Stimulated activated memory B cell treated with anti-CD40 and anti-IgM and Interleukin-4, amounts not matched to agents 10 μg/mL and 1 μg/mL and 100 μg/mL, for 72 hours (primary cell): ENCODE measurements at regions not wholly inside any gene's neighbourhood (a gene's known extent, or its start where the extent isn't known, plus 50 kb on each side); places are given as distances from the start of the nearest gene placed in this dataset.

ENCODE experiments used
- ATAC-seq: fragments of 150-1000 bp; cut with Tn5 transposase; 2 replicates; pipeline ENCODE4 v1.10.0; 2021
- H3K27ac Mint-ChIP-seq: one replicate; pipeline ENCODE4 v1.8.0; 2022; ENCODE audit warnings: mild to moderate bottlenecking, mixed read lengths
- H3K27me3 Mint-ChIP-seq: one replicate; pipeline ENCODE4 v1.8.0; 2022; ENCODE audit warnings: mixed read lengths
- H3K36me3 Mint-ChIP-seq: one replicate; pipeline ENCODE4 v1.8.0; 2022; ENCODE audit warnings: mixed read lengths
- H3K4me1 Mint-ChIP-seq: one replicate; pipeline ENCODE4 v1.8.0; 2022; ENCODE audit warnings: mixed read lengths
- H3K4me3 Mint-ChIP-seq: one replicate; pipeline ENCODE4 v1.8.0; 2022; ENCODE audit warnings: mild to moderate bottlenecking, moderate library complexity, mixed read lengths
- H3K9me3 Mint-ChIP-seq: one replicate; pipeline ENCODE4 v1.8.0; 2022; ENCODE audit warnings: mixed read lengths

DNA sequence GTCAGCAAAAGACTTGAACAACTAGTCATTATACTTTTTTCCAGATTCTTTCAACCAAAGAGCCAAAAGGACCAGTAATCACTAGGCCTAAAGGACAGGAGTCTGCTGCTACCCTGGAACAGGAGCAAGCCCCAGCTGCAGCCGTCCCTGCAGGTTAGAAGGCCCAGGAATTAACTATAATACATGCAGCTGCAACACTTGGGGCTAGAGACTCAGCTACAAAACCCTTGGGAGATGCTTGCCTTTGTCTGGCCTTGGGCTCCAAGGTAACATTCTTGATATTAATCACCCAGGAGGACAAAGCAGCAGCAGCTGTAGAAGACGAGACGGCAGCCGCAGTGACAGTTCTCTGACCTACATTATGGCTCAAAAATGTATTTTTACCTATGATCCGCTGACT is 841.2 kb upstream of the ADGRL4 start:
- Mint-ChIP-seq H3K4me1 (no peaks in the 10 kb centered on the region), H3K27ac (no peak overlapping the region)

DNA sequence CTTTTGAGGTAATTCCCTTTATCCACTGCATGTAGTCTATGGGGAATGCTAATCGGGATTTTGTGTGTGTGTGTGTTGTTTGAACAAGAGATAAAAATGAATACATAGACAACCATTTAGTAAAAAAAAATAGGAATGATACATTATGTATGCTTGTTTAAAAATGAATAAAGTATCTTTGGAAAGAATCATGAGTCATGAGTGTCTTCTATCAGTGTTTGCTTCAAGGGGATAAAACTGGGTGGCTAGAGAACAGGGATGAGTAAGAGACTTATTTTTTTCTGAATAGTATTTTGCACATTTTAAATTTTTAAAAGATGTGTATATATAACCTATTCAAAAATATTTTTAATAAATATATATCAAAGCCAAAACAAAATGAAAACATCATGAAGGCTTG is 839.4 kb upstream of the ADGRL4 start:
- ATAC-seq = no peak
- Mint-ChIP-seq H3K4me3 (no peak overlapping the region), H3K9me3 (no peaks in the 10 kb centered on the region)

More for the DNA sequence above, 841.2 kb upstream of the ADGRL4 start:
- Mint-ChIP-seq H3K36me3 (no peaks in the 10 kb centered on the region), H3K27me3 (no peaks in the 10 kb centered on the region), H3K4me3 (no peak overlapping the region), H3K9me3 (no peaks in the 10 kb centered on the region)
- ATAC-seq = peak; percentile 45

DNA sequence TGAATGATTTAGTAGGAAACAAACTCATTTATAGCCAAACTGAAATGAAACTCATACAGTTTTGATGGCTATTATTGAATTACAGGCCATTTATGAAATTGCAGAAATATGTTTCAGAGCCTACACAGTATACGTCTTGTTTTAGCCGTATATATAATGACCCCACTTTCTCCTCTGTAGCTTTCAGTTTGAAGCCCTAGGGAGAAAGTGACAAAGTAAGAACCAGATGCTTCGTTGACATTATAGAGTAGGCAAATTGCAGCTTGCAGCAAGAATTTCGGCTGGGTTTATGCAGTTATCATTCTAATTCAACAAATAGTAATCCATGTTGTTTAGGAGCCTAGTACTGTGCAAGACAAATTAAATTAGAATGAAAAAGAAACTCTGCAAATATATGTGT is 836.3 kb upstream of the ADGRL4 start:
- no peaks in the 10 kb centered on the region for H3K9me3 Mint-ChIP-seq
- no peaks in the 10 kb centered on the region for H3K27me3 Mint-ChIP-seq
- ATAC-seq = no peak
- no peaks in the 10 kb centered on the region for H3K36me3 Mint-ChIP-seq
- H3K4me1 Mint-ChIP-seq = no peaks in the 10 kb centered on the region
- H3K27ac Mint-ChIP-seq = no peak overlapping the region
- H3K4me3 Mint-ChIP-seq = no peak overlapping the region

More for the DNA sequence above, 839.4 kb upstream of the ADGRL4 start:
- H3K27ac Mint-ChIP-seq = no peak overlapping the region
- no peaks in the 10 kb centered on the region for H3K27me3 Mint-ChIP-seq
- no peaks in the 10 kb centered on the region for H3K36me3 Mint-ChIP-seq
- H3K4me1 Mint-ChIP-seq = no peaks in the 10 kb centered on the region

DNA sequence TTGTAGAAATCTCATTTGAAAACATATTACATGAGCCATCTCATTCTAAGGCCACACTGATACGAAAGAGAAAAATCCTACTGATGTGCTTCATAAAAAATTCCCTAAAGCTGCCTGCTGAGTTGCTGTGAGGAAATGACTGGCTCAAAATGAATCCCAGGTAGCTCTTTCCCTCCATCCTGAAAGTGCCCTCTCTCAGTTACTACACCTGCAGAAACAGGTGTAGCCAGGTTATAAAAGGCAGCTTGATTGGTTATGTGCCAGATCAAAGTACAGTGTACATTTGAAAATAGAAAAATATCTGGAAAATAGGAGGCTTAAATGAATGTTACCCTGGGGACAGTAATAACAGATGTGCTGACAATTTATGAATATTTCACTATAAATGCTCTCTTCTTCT is 833.4 kb upstream of the ADGRL4 start:
- Mint-ChIP-seq H3K9me3 (no peaks in the 10 kb centered on the region), H3K27me3 (no peaks in the 10 kb centered on the region), H3K36me3 (no peaks in the 10 kb centered on the region), H3K27ac (no peak overlapping the region), H3K4me1 (no peaks in the 10 kb centered on the region), H3K4me3 (no peak overlapping the region)
- ATAC-seq = no peak

DNA sequence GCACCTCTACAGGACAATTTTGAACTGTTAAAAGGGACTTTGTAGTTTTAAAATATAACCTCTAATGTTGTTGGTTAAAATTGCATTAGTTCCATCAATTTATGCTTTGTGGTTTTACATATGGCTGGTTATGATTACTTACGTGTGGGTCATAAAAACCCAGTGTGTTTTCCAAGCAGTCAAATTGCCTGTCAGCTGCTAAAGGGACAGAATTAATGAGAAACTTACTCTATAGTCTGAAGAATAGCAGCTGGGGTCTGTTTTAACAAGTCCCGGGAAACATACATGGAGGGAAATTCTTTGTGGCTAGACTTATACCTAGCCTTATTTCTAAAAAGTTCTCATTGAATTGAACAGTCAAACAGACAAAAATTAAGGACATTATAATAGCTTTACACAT is 820.9 kb upstream of the ADGRL4 start:
- no peak for ATAC-seq
- Mint-ChIP-seq H3K27ac (no peak overlapping the region), H3K36me3 (no peaks in the 10 kb centered on the region), H3K4me3 (no peak overlapping the region), H3K9me3 (no peaks in the 10 kb centered on the region), H3K4me1 (no peaks in the 10 kb centered on the region), H3K27me3 (no peaks in the 10 kb centered on the region)

DNA sequence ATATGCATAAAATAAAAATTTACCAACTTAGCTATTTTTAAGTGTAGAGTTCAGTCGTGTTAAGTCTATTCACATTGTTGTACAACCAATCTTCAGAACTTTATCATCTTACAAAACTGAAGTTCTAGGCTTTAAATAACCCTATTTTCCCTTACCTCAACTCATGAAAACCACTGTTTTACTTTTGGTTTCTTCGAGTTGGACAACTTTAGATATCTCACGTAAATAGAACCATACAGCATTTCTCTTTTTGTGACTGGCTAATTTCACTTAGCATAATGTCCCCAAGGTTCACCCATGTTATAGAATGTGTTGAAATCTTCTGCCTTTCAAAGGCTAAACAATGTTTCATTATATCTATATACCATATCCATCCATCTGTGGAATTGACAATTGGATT is 819.0 kb upstream of the ADGRL4 start:
- Mint-ChIP-seq H3K4me1 (no peaks in the 10 kb centered on the region), H3K9me3 (no peaks in the 10 kb centered on the region), H3K27me3 (no peaks in the 10 kb centered on the region), H3K36me3 (no peaks in the 10 kb centered on the region), H3K4me3 (no peak overlapping the region), H3K27ac (no peak overlapping the region)
- no peak for ATAC-seq

DNA sequence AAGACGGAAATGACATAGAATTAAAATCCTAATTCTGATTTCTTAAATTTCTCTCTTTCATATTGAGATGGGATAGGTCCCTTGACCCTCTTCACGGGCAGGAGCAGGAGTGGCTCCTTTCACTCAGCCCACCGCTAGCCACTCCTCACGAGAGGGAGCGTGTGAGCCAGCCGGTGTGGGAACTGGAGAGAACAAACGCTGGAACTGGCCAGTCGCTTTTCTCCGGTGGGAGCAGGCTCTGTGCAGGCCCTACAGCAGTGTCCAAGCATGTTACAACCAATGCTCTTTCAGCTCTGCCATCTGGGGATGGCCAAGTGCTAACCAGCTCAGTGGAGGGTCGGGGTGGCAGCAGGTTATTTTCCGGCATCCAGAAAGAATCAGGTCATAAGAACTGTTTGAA is 815.5 kb upstream of the ADGRL4 start:
- Mint-ChIP-seq H3K36me3 (no peaks in the 10 kb centered on the region), H3K4me3 (no peak overlapping the region), H3K9me3 (no peaks in the 10 kb centered on the region), H3K27ac (no peak overlapping the region), H3K27me3 (no peaks in the 10 kb centered on the region), H3K4me1 (no peaks in the 10 kb centered on the region)
- no peak for ATAC-seq

DNA sequence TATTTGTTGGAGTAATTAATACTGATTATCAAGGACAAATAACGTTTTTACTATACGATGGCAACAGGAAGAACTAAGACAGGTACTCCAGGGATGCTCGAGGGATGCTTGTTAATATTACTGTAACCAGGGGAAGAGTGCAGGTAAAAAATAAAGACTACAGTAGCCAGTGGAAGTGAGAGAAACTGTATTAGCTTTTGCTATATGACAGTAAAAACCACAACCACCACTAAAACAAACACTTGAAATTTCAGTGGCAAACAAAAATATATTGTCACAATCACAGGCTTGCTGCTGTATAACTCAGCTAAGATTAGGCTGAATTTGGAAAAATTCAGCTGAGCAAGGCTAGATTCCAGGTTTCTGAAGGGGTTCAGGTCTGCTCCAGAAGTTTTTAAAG is 812.6 kb upstream of the ADGRL4 start:
- Mint-ChIP-seq H3K27me3 (no peaks in the 10 kb centered on the region), H3K27ac (no peak overlapping the region), H3K9me3 (no peaks in the 10 kb centered on the region), H3K36me3 (no peaks in the 10 kb centered on the region), H3K4me1 (no peaks in the 10 kb centered on the region), H3K4me3 (no peak overlapping the region)
- ATAC-seq = no peak

DNA sequence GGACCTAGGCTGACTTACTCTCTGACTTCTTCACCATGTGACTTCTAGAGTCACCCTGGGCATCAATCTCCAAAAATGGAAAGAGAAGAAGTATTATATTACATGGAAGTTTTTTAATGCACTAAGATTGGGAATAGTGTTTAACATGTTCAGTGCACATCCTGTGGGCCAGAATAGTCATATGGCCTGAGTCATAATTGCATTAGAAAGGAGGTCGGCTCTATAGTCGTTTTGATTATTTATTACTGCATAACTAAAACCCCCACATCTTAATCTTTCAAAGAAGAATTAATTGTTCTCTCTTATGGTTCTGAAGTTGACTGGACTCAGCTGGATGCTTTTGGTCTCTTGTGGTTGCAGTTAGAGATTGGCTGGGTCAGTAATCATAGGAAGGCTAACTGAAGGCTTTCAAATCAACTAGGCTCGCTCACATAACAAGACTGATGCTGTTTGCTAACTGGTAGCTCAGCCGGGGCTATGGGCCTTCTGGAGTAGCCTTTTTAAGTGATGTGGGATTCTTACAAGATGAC is 810.6 kb upstream of the ADGRL4 start:
- no peak for ATAC-seq

DNA sequence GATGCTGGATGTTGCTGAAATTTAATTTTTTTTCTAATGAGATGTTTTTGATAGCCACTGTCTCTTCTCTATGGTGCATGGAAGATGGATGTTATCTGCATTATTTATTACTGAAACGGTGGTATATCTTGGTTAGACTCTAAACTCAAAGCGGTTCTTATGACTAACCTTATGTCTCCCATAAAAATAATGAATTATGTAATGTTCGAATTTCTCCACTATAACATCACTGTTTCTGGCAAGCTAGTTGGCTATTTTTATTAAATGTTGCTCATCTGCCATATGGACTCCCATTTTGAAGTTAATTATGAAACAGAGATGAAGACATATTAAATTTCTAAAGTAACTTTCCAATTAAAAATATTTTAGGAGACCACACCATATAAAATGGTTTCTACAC is 808.6 kb upstream of the ADGRL4 start:
- no peaks in the 10 kb centered on the region for H3K9me3 Mint-ChIP-seq
- ATAC-seq = no peak
- no peaks in the 10 kb centered on the region for H3K27me3 Mint-ChIP-seq
- no peak overlapping the region for H3K27ac Mint-ChIP-seq
- H3K4me1 Mint-ChIP-seq = no peaks in the 10 kb centered on the region
- H3K36me3 Mint-ChIP-seq = no peaks in the 10 kb centered on the region
- no peak overlapping the region for H3K4me3 Mint-ChIP-seq

More for the DNA sequence above, 810.6 kb upstream of the ADGRL4 start:
- no peaks in the 10 kb centered on the region for H3K27me3 Mint-ChIP-seq
- no peak overlapping the region for H3K4me3 Mint-ChIP-seq
- no peaks in the 10 kb centered on the region for H3K4me1 Mint-ChIP-seq
- no peak overlapping the region for H3K27ac Mint-ChIP-seq
- no peaks in the 10 kb centered on the region for H3K9me3 Mint-ChIP-seq
- no peaks in the 10 kb centered on the region for H3K36me3 Mint-ChIP-seq

DNA sequence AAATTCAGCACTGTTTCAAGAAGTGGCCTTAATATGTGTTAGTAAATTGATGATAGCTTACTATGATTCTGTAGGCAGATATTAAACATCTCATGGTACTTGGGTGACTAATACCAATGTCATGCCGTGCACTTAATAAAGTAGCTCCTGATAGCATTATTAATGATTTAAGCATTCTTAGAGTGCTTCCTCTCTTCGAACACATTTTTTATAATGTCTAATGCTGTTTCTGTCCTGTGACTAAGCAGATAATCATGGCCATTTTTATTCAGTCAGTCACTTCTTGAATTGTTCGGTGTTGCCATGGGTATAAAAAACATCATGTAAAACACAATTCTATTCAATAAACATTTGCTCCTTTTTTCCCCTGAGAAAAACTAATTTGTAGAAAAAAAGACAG is 804.6 kb upstream of the ADGRL4 start:
- H3K4me1 Mint-ChIP-seq = no peaks in the 10 kb centered on the region
- peaks cover 3% of the 10 kb centered on the region for H3K36me3 Mint-ChIP-seq
- no peak overlapping the region for H3K27ac Mint-ChIP-seq
- H3K4me3 Mint-ChIP-seq = no peak overlapping the region
- H3K9me3 Mint-ChIP-seq = peaks cover 6% of the 10 kb centered on the region
- no peak for ATAC-seq
- no peaks in the 10 kb centered on the region for H3K27me3 Mint-ChIP-seq

DNA sequence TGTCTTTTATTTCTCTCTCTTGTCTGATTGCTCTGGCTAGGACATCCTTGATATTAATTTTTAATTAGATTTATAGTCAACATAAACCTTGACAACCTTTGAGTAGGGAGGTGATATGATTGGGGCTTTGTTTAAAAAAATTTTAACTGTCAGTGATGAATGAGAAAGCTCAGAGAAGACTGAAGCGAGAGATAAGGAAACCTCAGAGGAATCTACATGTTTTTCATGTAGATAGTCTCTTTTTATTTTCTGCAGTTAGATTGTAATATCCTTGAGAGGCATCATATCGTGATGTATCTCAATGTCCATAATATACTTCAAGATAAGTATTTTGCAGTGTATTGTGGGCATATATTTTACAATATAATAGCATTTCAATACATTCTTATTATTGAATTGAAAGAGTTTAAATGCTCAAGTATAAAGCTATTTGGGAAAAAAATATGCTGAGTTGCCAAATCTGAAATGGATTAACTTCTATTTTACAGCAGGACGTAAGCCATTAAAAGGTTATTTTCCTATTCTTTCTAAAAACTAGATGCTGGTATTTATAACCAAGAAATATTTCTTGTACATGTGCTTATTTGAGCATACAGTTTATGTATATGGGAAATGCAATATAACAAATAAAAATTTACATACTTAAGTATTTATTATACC is 802.4 kb upstream of the ADGRL4 start:
- peaks cover 6% of the 10 kb centered on the region for H3K9me3 Mint-ChIP-seq
- H3K4me1 Mint-ChIP-seq = no peaks in the 10 kb centered on the region
- H3K27ac Mint-ChIP-seq = no peak overlapping the region
- no peak for ATAC-seq
- no peaks in the 10 kb centered on the region for H3K27me3 Mint-ChIP-seq
- H3K4me3 Mint-ChIP-seq = no peak overlapping the region
- H3K36me3 Mint-ChIP-seq = peaks cover 5% of the 10 kb centered on the region

DNA sequence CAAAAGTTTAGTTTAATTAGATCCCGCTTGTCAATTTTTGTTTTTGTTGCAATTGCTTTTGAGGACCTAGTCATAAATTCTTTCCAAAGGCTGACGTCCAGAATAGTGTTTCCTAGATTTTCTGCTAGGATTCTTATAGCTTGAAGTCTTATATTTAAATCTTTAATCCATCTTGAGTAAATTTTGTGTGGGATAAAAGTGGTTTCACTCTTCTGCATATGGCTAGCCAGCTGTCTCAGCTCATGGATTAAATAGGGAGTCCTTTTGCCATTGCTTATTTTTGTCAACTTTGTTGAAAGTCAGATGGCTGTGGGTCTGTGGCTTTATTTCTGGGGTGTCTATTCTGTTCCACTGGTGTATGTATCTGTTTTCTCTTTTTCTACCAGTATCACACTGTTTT is 801.3 kb upstream of the ADGRL4 start:
- Mint-ChIP-seq H3K27me3 (no peaks in the 10 kb centered on the region), H3K4me1 (no peaks in the 10 kb centered on the region), H3K27ac (no peak overlapping the region), H3K36me3 (peaks cover 5% of the 10 kb centered on the region), H3K9me3 (peaks cover 6% of the 10 kb centered on the region), H3K4me3 (no peak overlapping the region)
- ATAC-seq = no peak

DNA sequence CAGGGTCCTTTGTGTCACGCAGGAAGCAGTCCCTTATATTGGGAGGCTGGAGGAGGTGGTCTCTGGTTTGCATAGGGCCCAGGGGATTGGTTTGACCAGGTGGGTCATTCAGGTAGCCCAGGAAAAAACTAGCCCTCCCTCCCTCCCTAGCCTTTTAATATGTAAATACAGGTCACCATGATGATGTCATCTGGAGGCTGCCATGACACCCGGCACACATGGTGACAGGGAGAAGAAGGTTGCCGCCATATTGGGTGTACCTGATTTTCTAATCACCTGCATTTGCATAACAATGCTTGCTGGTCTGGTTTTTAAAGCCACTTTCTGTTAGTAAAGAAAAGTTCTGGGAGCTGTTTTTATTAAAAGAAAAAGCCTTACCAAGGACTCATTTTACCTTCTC is 791.0 kb upstream of the ADGRL4 start:
- Mint-ChIP-seq H3K4me1 (peaks cover 5% of the 10 kb centered on the region), H3K27me3 (no peaks in the 10 kb centered on the region), H3K36me3 (no peaks in the 10 kb centered on the region), H3K4me3 (no peak overlapping the region), H3K9me3 (peaks cover 5% of the 10 kb centered on the region), H3K27ac (no peak overlapping the region)
- no peak for ATAC-seq

DNA sequence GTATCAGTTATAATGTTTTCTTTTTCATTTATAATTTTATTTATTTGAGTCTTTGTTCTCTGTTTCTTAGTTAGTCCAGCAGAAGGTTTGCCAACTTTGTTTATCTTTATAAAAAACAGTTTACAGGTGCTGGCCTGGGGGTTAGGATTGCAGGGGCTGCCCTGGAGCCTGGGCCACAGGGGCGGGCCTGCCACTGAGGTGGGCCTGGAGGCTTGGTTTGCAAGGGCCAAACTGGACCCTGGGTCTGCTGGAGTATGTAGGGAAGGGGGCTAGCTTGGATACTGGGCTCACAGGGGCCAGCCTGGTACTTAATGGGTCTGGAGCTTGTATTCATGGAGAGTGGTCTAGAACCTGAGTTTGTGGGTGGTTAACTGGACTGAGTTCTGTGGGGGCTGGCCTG is 789.9 kb upstream of the ADGRL4 start:
- peaks cover 9% of the 10 kb centered on the region for H3K4me1 Mint-ChIP-seq
- no peak overlapping the region for H3K4me3 Mint-ChIP-seq
- no peaks in the 10 kb centered on the region for H3K27me3 Mint-ChIP-seq
- no peak for ATAC-seq
- peaks cover 5% of the 10 kb centered on the region for H3K9me3 Mint-ChIP-seq
- H3K27ac Mint-ChIP-seq = no peak overlapping the region
- H3K36me3 Mint-ChIP-seq = no peaks in the 10 kb centered on the region

DNA sequence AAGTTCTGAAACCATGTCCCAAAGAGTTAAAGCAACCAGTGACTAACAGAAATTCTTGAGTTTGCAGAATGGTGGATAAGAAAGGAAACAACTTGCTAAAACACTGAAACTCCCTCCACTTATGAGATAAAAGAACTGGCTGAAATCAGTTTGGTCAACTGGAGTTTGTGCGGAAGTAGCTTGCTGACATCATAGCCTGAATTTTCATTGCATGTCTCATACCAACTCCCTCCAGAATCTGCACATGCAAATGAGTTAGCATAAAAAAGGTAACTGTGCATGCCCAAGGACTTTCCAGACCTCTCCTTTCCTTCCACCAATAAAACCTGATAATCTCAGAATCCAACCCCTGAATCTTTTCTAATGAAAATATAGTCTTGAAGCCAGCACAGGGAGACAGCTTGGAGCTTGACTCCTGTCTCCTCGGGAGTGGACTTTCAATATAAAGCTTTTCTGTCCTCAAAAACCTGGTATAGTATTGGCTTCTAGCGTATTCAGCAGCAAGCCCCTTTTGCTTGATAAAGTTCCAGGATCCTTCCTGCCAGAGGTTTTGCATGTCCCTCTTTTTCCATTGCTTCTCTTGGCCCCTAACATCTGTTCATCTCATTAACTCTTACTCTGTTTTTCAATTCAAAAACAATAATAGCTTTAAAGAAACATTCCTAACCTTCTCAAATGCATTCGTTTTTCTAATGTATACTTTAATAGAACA is 785.8 kb upstream of the ADGRL4 start:
- no peak overlapping the region for H3K27ac Mint-ChIP-seq
- no peaks in the 10 kb centered on the region for H3K36me3 Mint-ChIP-seq
- peaks cover 5% of the 10 kb centered on the region for H3K9me3 Mint-ChIP-seq
- no peaks in the 10 kb centered on the region for H3K27me3 Mint-ChIP-seq
- H3K4me3 Mint-ChIP-seq = no peak overlapping the region
- peaks cover 9% of the 10 kb centered on the region for H3K4me1 Mint-ChIP-seq
- no peak for ATAC-seq
